Ishikawa (cell line): ENCODE measurements at regions not wholly inside any gene's neighbourhood (a gene's known extent, or its start where the extent isn't known, plus 50 kb on each side); places are given as distances from the start of the nearest gene placed in this dataset.

Experiments
- CEBPB ChIP-seq: IDR thresholded peaks from 2 replicates; pipeline ENCODE4 v1.6.1; 2012
- CREB1 ChIP-seq: IDR thresholded peaks from 2 replicates; pipeline ENCODE4 v1.6.1; 2012; ENCODE audit warnings: low read depth
- EGR1 ChIP-seq: IDR thresholded peaks from 2 replicates; pipeline ENCODE4 v1.6.1; 2012
- EP300 ChIP-seq: IDR thresholded peaks from 2 replicates; pipeline ENCODE4 v1.6.1; 2012; ENCODE audit warnings: borderline replicate concordance
- FOXM1 ChIP-seq: IDR thresholded peaks from 2 replicates; pipeline ENCODE4 v1.6.1; 2012; ENCODE audit warnings: low read depth, borderline replicate concordance
- NFIC ChIP-seq: IDR thresholded peaks from 2 replicates; pipeline ENCODE4 v1.6.1; 2012
- RAD21 ChIP-seq: IDR thresholded peaks from 2 replicates; pipeline ENCODE4 v1.6.1; 2012; ENCODE audit warnings: low read depth
- REST ChIP-seq: IDR thresholded peaks from 2 replicates; pipeline ENCODE4 v1.6.1; 2012; ENCODE audit warnings: low read depth, mild to moderate bottlenecking
- TAF1 ChIP-seq: IDR thresholded peaks from 2 replicates; pipeline ENCODE4 v1.6.1; 2012; ENCODE audit warnings: low read depth, mild to moderate bottlenecking
- TCF12 ChIP-seq: IDR thresholded peaks from 2 replicates; pipeline ENCODE4 v1.6.1; 2012; ENCODE audit warnings: low read depth
- TEAD4 ChIP-seq: IDR thresholded peaks from 2 replicates; pipeline ENCODE4 v1.6.1; 2012
- USF1 ChIP-seq: IDR thresholded peaks from 2 replicates; pipeline ENCODE4 v1.6.1; 2012
- YY1 ChIP-seq: IDR thresholded peaks from 2 replicates; pipeline ENCODE4 v1.6.1; 2012; ENCODE audit warnings: low read depth
- ZBTB7A ChIP-seq: IDR thresholded peaks from 2 replicates; pipeline ENCODE4 v1.6.1; 2012; ENCODE audit warnings: low read depth
- TF ChIP-seq, protein P1 (sequence below): IDR thresholded peaks from 2 replicates; pipeline ENCODE4 v1.6.1; 2012

GRCh38 chr5:68409259-68409658 is 193.7 kb downstream of the PIK3R1 start:
- TF ChIP-seq CREB1 (no peak), EGR1 (no peak)

- TF ChIP-seq RAD21 (no peak), TCF12 (no peak), NFIC (no peak), CEBPB (no peak), EP300 (no peak), EGR1 (no peak), FOXM1 (no peak), REST (no peak), CREB1 (no peak), ZBTB7A (no peak), YY1 (no peak), TEAD4 (no peak), TAF1 (no peak), USF1 (no peak)
- TF ChIP-seq, protein P1, sequence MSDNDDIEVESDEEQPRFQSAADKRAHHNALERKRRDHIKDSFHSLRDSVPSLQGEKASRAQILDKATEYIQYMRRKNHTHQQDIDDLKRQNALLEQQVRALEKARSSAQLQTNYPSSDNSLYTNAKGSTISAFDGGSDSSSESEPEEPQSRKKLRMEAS: no peak
These were observed 195.6 kb downstream of the PIK3R1 start for GRCh38 chr5:68411161-68411560.

GRCh38 chr5:68415177-68416085 is 199.9 kb downstream of the PIK3R1 start:
- no peak for TF ChIP-seq TCF12
- TF ChIP-seq TAF1: no peak
- no peak for TF ChIP-seq USF1
- no peak for TF ChIP-seq REST
- TF ChIP-seq YY1: no peak
- no peak for TF ChIP-seq NFIC
- TF ChIP-seq FOXM1: no peak
- TF ChIP-seq ZBTB7A: no peak
- TF ChIP-seq EP300: no peak
- TF ChIP-seq TEAD4: no peak
- TF ChIP-seq, protein P1: no peak
- TF ChIP-seq EGR1: no peak
- no peak for TF ChIP-seq CEBPB
- TF ChIP-seq RAD21: no peak
- TF ChIP-seq CREB1: no peak

- no peak for TF ChIP-seq TAF1
- TF ChIP-seq NFIC: no peak
- no peak for TF ChIP-seq REST
- TF ChIP-seq, protein P1: no peak
- TF ChIP-seq YY1: no peak
- no peak for TF ChIP-seq EGR1
- no peak for TF ChIP-seq CEBPB
- TF ChIP-seq TEAD4: no peak
- no peak for TF ChIP-seq EP300
- TF ChIP-seq RAD21: no peak
- no peak for TF ChIP-seq CREB1
- no peak for TF ChIP-seq ZBTB7A
- no peak for TF ChIP-seq USF1
These were observed 201.2 kb downstream of the PIK3R1 start for GRCh38 chr5:68416714-68417113.
